D341Med (cell line): ENCODE measurements at regions not wholly inside any gene's neighbourhood (a gene's known extent, or its start where the extent isn't known, plus 50 kb on each side); places are given as distances from the start of the nearest gene placed in this dataset.
A peak's percentile ranks its signal among the peaks of the same experiment; 100 is the strongest.

ENCODE experiments used
- DNase-seq: peaks from one replicate; pipeline ENCODE4 v3.0.0; 2012; ENCODE audit warnings: low spot score

DNA sequence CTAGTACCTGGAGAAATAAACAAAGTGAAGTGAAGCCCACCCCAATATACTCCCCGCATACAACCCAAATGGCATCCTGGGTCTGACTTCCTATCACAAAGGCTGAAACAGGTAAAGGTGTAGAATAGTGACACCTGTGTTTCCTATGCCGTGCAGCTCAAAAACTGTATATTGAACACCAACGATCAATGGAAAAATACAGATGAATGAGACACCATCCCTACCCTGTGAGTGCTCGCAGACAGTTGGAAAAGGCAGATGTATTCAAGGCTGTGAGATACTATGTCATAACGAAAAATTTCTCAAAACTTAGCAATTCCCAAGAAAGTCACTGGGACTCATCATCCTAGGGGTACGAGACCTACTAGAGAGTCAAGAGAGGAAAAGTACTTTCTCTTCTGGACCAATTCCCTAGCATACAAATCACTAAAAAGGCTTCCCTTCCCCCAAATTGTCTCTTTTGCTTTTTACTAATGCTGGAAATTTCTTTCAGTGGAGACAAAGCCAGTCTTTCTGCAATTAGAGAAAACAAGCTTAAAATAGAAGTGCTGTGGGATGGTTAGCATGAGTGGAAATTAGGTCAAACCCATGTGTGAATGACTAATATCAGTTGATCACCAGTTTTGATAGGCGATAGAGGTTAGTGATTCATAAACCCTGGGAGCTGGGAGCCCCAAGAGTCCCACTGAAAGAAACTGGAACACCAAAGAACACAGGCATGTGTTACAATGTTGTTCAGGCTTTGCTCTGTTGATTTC is 249.7 kb downstream of the SPTSSA start:
- no peak for DNase-seq

DNA sequence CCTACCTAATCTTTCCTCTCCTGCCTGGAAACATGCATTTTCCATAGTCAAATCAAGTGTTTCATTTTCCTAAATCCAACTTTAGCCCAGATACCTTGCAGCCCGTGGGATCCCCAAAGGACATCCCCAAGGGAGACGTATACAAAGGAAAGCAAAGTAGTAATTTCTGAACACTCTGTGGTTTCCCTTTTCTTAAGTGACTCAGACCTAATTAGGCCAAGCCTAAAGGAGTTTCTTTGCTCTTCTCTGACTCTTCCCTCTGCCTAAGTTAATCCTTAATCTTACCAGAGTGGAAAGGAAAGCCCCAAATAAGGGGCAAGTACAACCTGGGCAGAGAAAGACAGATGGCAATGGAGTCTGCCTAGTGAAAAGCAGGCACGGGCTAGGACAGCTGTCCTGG is 250.3 kb downstream of the SPTSSA start:
- peak; percentile 41 for DNase-seq

DNA sequence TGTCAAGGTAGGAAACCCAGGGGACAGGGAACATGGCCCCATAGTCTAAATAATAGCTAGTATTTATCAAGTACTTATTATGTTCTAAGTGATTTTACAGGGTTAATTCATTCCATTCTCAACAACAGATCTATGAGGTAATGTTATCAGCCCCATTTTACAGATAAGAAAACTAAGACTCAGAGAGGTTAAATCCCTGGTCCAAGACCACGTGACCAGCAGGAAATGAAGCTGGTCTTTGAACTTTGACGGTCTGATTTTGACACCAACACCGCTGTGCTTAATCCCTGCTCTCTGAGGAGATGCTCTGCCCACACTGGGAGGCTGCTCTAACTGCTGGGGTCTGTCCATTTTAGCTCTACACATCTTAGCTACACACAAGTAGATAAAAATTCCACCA is 253.5 kb downstream of the SPTSSA start:
- no peak for DNase-seq

- no peak for DNase-seq
Measured at GRCh38 chr14:34205799-34206198, 254.9 kb upstream of the EGLN3 start.

GRCh38 chr14:34204774-34205173 is 253.9 kb upstream of the EGLN3 start:
- no peak for DNase-seq

- DNase-seq: no peak
Measured at GRCh38 chr14:34203251-34203722, 252.4 kb upstream of the EGLN3 start.

GRCh38 chr14:34201909-34202637 is 251.2 kb upstream of the EGLN3 start:
- DNase-seq: no peak

- DNase-seq: no peak
Measured at GRCh38 chr14:34199585-34199984, 248.7 kb upstream of the EGLN3 start.

GRCh38 chr14:34198096-34198495 is 247.2 kb upstream of the EGLN3 start:
- DNase-seq: no peak

DNA sequence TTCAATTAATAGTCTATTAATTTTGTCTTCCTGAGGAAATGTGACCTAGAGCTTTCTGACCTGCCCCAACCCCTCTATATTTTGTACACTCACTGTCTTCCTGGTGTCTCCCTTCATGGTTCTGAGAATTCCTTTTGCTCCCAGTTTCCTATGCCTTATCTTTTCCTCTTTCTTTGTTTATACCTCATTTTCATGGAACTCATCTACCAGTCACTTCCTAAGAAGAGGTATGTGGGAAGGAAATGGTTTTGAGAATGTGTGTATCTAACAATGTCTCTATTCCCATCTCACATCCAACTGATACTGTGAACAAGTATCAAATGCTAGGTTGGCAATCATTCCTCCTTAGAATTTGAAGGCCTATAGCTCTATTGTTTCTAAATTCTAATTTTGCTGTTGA is 245.1 kb upstream of the EGLN3 start:
- no peak for DNase-seq

DNA sequence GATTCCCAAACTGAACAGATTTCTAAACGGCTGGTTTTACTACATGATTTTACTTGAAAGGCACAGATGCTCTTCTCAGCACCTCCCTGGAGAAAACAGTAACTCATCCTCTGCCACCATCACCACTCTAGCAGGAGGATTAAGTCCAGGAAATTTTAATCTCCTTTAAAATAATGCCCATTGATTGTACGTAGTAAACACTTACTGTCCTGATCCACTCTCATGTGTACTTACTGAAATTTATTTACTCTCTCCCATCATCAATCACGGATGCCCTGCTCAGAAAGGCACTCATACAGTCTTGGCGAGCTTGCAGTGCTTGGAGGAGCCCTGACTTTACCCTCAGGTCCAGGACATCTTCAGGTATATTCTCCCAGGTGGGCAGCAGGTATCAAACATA is 239.8 kb upstream of the EGLN3 start:
- peak; percentile 56 for DNase-seq

- DNase-seq: no peak
Measured at GRCh38 chr14:34189866-34190265, 239.0 kb upstream of the EGLN3 start.

DNA sequence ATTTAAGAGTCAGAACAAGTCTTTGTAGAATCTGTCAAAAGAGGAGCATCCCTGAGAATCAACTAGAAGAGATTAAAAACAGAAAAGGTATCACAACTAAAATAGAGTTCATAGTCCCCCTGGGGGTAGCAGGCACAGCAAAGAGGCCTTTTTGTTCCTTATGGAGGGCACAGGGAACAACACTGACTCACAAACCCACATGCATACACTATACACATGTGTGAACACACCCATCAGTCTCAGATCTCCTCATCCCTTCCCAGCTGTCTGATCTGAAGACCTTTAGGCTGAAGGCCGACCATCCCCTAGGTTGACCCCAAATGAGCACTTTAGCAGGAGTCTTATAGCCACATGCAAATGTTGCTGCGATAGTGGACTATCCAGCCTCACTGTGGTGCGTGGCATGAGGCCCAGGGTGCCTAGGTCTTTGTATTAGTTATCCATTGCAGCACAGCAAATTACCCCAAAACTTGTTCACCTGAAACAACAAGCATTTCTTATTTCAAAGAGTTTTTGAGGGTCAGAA is 236.7 kb upstream of the EGLN3 start:
- no peak for DNase-seq

GRCh38 chr14:34187061-34187460 is 236.2 kb upstream of the EGLN3 start:
- DNase-seq: no peak

GRCh38 chr14:34184126-34184525 is 233.3 kb upstream of the EGLN3 start:
- DNase-seq: no peak

GRCh38 chr14:34183478-34183877 is 232.6 kb upstream of the EGLN3 start:
- no peak for DNase-seq

DNA sequence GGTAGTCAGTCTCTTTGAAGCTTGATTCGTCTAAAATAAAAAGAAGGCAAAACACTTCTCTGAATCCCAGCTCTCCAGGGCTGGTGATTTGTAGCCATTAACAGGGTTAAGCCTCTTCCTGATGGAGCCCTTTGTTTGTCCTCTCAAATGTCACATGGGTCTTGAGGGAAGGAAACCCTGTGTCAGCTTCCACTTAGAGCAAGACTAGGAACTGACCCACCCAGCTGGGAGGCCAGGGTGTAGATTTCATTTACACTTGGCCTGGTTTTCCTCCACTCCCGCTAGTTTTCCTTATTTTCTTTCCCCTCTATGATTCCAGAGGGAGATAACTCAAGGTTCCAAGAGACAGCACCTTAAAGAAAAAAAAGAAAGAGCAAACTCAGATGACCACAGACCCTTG is 230.5 kb upstream of the EGLN3 start:
- no peak for DNase-seq

GRCh38 chr14:34180869-34181268 is 230.0 kb upstream of the EGLN3 start:
- no peak for DNase-seq

DNA sequence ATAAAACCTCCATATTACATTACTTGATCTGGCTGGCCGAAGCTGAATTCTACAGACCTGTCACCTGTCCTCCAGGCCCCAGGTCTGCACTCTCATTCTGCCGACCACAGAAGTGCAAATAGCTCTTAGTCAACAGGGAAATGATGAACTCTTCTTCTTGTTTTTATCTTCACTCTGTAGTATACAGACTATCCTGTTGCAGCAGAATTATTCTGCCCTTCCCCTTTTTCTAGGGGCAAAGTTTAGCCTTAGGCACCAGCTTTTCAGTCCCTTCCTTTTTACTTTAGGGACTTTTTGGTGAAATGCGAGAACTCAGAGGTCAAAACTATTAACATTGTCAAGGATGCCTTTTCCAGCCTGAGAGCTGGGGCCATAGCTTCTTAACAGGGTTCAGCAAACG is 229.6 kb upstream of the EGLN3 start:
- no peak for DNase-seq

GRCh38 chr14:34179727-34180126 is 228.9 kb upstream of the EGLN3 start:
- no peak for DNase-seq

DNA sequence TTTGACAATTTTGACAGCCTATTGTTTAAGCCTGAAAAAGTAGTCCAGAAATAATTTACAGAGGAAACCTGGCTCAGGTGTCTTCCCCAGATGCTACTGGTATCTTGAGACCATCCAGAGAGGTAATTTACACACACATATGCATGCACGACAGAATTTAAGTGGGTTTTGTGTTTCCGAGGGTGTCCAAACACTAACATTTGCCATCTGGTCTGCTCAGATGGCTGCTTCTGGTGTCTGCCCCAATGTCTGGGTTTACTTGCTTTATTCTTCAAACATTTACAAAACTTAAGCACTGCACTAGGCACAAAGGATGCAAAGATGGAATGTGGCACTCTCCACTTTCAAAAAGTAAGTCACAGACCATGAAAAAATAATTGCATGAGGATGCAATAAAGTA is 226.6 kb upstream of the EGLN3 start:
- DNase-seq: no peak

DNA sequence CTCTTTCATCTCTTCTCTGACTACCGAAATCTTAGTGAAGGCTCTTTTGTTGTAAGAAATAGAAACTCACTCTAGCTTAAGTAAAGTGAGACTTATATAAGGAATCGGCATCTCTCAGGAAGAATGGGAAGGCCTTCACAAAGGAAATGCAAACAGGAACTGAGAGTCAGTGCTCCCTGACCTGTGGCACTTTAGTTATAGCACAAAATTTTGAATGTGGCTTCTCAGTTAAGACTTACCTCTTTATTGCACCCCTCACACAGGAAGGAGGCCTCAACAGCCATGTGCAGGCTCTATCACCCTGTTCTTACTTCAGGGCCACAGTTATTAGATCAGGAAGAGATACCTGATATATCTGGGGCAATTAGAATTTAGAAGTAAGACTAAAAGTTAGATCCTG is 224.7 kb upstream of the EGLN3 start:
- no peak for DNase-seq

- no peak for DNase-seq
Measured at GRCh38 chr14:34174973-34175372, 224.1 kb upstream of the EGLN3 start.
